ENCODE measurements at regions not wholly inside any gene's neighbourhood (a gene's known extent, or its start where the extent isn't known, plus 50 kb on each side); places are given as distances from the start of the nearest gene placed in this dataset.

DNA sequence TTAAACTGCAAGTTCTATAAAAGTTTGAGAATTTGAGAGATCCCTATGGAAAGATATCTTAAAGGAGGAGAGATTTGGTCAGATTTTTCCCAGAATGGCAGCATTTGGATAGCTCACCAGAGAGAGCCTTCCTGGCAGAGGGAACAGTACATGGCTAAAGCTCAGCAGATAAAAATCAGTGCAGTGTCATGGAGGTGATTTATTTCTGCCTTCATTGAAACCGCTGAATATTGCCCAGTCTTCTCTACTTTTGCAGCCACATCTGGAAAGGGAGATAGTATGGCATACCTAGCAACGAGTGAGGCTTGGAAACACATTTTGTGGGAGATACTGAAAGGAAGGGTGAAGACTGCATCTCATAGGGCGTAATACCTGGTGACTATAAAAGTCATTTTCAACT lies 155.2 kb downstream of the RFC3 start:
- TF ChIP-seq, protein P1, sequence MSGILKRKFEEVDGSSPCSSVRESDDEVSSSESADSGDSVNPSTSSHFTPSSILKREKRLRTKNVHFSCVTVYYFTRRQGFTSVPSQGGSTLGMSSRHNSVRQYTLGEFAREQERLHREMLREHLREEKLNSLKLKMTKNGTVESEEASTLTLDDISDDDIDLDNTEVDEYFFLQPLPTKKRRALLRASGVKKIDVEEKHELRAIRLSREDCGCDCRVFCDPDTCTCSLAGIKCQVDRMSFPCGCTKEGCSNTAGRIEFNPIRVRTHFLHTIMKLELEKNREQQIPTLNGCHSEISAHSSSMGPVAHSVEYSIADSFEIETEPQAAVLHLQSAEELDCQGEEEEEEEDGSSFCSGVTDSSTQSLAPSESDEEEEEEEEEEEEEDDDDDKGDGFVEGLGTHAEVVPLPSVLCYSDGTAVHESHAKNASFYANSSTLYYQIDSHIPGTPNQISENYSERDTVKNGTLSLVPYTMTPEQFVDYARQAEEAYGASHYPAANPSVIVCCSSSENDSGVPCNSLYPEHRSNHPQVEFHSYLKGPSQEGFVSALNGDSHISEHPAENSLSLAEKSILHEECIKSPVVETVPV (CRISPR knock-in tag; IDR thresholded peaks at IDR 0.05) = no peak
- TF ChIP-seq TOX (CRISPR knock-in tag; IDR thresholded peaks at IDR 0.05; ENCODE audit: borderline replicate concordance) (no peak), ZNF565 (CRISPR knock-in tag; conservative IDR thresholded peaks at IDR 0.05; ENCODE audit: low read depth) (no peak), TCF4 (CRISPR knock-in tag; IDR thresholded peaks at IDR 0.05; ENCODE audit: borderline replicate concordance) (no peak), ARNTL (CRISPR knock-in tag; IDR thresholded peaks at IDR 0.05; ENCODE audit: borderline replicate concordance, low read depth) (no peak), ZNF8 (CRISPR knock-in tag; IDR thresholded peaks at IDR 0.05) (no peak)
- ATAC-seq = no peak

DNA sequence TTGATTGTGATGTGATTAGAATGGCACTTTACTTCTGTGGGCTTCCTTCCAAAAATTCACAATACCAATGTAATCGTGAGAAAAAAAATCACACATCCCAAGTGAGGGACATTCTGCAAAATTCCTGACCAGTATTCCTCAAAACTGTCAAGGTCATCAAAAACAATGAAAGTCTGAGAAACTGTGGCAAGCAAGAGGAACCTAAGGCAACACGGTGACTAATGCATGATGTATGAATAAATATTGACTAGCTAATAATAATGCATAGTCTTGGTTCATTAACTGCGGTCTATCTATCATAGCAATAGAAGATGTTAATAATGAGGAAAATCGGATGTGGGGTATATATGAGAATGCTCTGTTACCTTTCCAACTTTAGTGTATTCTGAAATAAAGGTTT lies 159.0 kb downstream of the RFC3 start:
- ATAC-seq = no peak
- TF ChIP-seq, protein P2, sequence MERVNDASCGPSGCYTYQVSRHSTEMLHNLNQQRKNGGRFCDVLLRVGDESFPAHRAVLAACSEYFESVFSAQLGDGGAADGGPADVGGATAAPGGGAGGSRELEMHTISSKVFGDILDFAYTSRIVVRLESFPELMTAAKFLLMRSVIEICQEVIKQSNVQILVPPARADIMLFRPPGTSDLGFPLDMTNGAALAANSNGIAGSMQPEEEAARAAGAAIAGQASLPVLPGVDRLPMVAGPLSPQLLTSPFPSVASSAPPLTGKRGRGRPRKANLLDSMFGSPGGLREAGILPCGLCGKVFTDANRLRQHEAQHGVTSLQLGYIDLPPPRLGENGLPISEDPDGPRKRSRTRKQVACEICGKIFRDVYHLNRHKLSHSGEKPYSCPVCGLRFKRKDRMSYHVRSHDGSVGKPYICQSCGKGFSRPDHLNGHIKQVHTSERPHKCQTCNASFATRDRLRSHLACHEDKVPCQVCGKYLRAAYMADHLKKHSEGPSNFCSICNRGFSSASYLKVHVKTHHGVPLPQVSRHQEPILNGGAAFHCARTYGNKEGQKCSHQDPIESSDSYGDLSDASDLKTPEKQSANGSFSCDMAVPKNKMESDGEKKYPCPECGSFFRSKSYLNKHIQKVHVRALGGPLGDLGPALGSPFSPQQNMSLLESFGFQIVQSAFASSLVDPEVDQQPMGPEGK (CRISPR knock-in tag; IDR thresholded peaks at IDR 0.05; ENCODE audit: borderline replicate concordance) = no peak
- no peak for TF ChIP-seq ZC3H10 (CRISPR knock-in tag; IDR thresholded peaks at IDR 0.05)
- TF ChIP-seq, protein P3, sequence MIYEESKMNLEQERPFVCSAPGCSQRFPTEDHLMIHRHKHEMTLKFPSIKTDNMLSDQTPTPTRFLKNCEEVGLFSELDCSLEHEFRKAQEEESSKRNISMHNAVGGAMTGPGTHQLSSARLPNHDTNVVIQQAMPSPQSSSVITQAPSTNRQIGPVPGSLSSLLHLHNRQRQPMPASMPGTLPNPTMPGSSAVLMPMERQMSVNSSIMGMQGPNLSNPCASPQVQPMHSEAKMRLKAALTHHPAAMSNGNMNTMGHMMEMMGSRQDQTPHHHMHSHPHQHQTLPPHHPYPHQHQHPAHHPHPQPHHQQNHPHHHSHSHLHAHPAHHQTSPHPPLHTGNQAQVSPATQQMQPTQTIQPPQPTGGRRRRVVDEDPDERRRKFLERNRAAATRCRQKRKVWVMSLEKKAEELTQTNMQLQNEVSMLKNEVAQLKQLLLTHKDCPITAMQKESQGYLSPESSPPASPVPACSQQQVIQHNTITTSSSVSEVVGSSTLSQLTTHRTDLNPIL (CRISPR knock-in tag; IDR thresholded peaks at IDR 0.05; ENCODE audit: low read depth) = no peak
- TF ChIP-seq SNAI2 (CRISPR knock-in tag; IDR thresholded peaks at IDR 0.05) = no peak
- no peak for TF ChIP-seq ZNF565 (CRISPR knock-in tag; conservative IDR thresholded peaks at IDR 0.05; ENCODE audit: low read depth)
- TF ChIP-seq, protein P4, sequence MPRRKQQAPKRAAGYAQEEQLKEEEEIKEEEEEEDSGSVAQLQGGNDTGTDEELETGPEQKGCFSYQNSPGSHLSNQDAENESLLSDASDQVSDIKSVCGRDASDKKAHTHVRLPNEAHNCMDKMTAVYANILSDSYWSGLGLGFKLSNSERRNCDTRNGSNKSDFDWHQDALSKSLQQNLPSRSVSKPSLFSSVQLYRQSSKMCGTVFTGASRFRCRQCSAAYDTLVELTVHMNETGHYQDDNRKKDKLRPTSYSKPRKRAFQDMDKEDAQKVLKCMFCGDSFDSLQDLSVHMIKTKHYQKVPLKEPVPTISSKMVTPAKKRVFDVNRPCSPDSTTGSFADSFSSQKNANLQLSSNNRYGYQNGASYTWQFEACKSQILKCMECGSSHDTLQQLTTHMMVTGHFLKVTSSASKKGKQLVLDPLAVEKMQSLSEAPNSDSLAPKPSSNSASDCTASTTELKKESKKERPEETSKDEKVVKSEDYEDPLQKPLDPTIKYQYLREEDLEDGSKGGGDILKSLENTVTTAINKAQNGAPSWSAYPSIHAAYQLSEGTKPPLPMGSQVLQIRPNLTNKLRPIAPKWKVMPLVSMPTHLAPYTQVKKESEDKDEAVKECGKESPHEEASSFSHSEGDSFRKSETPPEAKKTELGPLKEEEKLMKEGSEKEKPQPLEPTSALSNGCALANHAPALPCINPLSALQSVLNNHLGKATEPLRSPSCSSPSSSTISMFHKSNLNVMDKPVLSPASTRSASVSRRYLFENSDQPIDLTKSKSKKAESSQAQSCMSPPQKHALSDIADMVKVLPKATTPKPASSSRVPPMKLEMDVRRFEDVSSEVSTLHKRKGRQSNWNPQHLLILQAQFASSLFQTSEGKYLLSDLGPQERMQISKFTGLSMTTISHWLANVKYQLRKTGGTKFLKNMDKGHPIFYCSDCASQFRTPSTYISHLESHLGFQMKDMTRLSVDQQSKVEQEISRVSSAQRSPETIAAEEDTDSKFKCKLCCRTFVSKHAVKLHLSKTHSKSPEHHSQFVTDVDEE (CRISPR knock-in tag; IDR thresholded peaks at IDR 0.05) = no peak
- TF ChIP-seq ESRRG (CRISPR knock-in tag; IDR thresholded peaks at IDR 0.05) = no peak
- TF ChIP-seq TCF4 (CRISPR knock-in tag; IDR thresholded peaks at IDR 0.05; ENCODE audit: borderline replicate concordance) = no peak
- TF ChIP-seq ZFP30 (CRISPR knock-in tag; IDR thresholded peaks at IDR 0.05) = no peak
- no peak for TF ChIP-seq PPARA (CRISPR knock-in tag; IDR thresholded peaks at IDR 0.05; ENCODE audit: borderline replicate concordance)
- TF ChIP-seq ZNF8 (CRISPR knock-in tag; IDR thresholded peaks at IDR 0.05) = no peak
- TF ChIP-seq BACH2 (CRISPR knock-in tag; IDR thresholded peaks at IDR 0.05; ENCODE audit: borderline replicate concordance) = no peak
- TF ChIP-seq ARNTL (CRISPR knock-in tag; IDR thresholded peaks at IDR 0.05; ENCODE audit: borderline replicate concordance, low read depth) = no peak
- no peak for TF ChIP-seq OSR1 (CRISPR knock-in tag; IDR thresholded peaks at IDR 0.05)
- TF ChIP-seq ZNF70 (CRISPR knock-in tag; IDR thresholded peaks at IDR 0.05) = no peak
- TF ChIP-seq, protein P1 (CRISPR knock-in tag; IDR thresholded peaks at IDR 0.05) = no peak
- no peak for TF ChIP-seq GLIS3 (CRISPR knock-in tag; IDR thresholded peaks at IDR 0.05)
- no peak for TF ChIP-seq ISL1 (CRISPR knock-in tag; IDR thresholded peaks at IDR 0.05)

DNA sequence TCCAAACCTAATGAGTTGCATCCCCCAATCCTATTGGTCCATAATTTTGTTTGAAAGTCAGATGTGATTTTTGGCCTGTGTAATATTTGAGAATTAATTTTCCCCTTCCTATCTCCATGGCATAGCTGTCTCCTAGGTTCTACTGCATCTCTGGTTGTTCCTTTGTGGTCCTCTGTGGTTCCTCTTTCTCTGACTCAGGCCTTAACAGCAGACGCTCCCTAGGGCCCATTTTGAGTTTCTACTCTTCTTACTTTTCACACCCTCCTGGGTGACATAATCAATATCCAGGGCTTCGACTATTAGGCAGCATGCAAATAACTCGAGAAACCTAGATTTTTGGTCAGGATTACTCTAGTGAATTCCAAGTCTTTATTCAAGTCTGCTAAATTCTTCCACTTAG lies 160.7 kb downstream of the RFC3 start:
- ATAC-seq = no peak
- TF ChIP-seq ISL1 (CRISPR knock-in tag; IDR thresholded peaks at IDR 0.05) (no peak), ZNF8 (CRISPR knock-in tag; IDR thresholded peaks at IDR 0.05) (no peak), ZFP30 (CRISPR knock-in tag; IDR thresholded peaks at IDR 0.05) (no peak)
- TF ChIP-seq, protein P5, sequence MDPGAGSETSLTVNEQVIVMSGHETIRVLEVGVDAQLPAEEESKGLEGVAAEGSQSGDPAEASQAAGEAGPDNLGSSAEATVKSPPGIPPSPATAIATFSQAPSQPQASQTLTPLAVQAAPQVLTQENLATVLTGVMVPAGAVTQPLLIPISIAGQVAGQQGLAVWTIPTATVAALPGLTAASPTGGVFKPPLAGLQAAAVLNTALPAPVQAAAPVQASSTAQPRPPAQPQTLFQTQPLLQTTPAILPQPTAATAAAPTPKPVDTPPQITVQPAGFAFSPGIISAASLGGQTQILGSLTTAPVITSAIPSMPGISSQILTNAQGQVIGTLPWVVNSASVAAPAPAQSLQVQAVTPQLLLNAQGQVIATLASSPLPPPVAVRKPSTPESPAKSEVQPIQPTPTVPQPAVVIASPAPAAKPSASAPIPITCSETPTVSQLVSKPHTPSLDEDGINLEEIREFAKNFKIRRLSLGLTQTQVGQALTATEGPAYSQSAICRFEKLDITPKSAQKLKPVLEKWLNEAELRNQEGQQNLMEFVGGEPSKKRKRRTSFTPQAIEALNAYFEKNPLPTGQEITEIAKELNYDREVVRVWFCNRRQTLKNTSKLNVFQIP (CRISPR knock-in tag; IDR thresholded peaks at IDR 0.05; ENCODE audit: borderline replicate concordance, low read depth) = no peak

Data from SK-N-SH treated with all-trans-retinoic acid at 6 μM for 48 hours (cell line).